ENCODE measurements at regions not wholly inside any gene's neighbourhood (a gene's known extent, or its start where the extent isn't known, plus 50 kb on each side); places are given as distances from the start of the nearest gene placed in this dataset.

DNA sequence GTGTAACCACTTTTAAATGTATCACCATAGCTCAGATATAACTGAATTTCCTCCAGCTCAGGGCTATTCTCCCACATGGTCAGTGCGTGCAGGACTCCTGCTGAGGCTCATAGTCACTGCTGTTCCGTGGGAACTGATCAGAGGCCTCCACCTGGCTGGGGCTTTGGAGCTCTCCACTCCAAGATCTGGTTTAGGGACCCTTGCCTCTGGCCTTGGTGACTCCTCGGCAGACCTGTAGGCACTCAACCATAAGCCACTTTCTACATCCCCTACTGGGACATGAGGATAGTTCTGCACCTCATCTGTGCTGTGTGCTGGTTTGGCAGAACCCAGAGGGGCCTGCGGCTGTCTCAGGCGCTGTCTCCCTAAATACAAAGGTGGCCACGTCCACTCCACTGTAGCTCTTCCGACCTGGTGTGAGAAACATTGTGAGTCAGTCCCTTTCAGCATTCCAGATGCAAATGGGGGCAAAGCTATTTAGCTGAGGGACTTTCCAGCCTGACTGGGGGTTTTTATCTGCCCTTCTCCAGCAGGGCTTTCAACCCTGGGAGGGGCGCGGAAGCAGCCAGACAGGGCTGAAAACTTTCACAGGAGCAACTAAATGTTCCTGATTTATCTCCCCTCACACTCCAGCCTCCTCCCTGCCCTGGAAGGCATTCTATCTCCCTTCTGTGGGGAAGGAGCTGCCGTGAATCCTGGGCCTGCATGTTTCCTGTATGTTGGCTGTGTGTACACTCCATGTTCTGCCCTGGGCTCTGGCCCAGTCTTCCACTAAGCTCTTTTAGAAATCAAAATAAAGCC, 218.3 kb upstream of the DAAM1 start:
- in situ Hi-C loops (cut with MboI; ENCODE audit: low pct_unique_long_range_greater_than_20kb, low sequenced_read_pairs, unreplicated experiment), result no loop called here
- DNase-seq (ENCODE audit: low spot score), result no peak
- TF ChIP-seq, protein P1, sequence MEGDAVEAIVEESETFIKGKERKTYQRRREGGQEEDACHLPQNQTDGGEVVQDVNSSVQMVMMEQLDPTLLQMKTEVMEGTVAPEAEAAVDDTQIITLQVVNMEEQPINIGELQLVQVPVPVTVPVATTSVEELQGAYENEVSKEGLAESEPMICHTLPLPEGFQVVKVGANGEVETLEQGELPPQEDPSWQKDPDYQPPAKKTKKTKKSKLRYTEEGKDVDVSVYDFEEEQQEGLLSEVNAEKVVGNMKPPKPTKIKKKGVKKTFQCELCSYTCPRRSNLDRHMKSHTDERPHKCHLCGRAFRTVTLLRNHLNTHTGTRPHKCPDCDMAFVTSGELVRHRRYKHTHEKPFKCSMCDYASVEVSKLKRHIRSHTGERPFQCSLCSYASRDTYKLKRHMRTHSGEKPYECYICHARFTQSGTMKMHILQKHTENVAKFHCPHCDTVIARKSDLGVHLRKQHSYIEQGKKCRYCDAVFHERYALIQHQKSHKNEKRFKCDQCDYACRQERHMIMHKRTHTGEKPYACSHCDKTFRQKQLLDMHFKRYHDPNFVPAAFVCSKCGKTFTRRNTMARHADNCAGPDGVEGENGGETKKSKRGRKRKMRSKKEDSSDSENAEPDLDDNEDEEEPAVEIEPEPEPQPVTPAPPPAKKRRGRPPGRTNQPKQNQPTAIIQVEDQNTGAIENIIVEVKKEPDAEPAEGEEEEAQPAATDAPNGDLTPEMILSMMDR (IDR thresholded peaks at IDR 0.05; ENCODE audit: extremely low read depth, insufficient read depth, missing control alignments), result no peak

DNA sequence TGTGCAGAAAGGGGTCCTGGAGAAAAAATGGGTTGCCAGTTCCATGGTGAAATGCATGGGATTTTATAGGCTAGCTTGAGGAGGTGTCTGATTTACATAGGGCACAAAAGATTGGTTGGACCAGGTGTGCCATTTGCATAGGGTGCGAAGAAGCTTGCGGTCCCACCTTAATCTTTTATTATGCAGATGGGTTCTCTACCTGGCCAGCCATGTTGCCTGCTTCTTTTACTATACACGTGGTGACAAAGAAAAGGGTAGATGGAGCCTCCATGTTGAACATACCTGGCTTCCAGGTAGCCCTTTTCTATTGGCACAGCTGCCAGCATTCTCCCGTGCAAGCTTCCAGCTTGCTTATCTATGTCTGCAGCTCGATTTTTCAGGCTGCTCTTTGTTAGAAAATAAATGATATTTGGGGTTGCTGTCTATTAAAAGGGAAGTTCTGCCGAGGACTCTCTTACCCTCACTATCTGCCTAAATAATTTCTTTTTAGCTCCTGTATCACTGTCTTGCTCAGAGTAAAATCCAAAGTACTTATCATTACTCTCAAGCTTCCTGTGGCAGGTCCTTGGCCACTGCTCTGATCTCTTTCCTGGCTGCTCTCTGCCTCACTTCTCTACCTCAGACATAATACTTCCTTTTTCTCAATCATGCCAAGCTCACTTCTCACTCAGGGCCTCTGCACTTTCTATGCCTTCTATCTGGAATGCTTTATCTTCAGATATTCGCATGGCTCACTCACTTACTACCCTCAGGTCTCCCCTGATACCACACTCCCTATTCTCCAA, 216.0 kb upstream of the DAAM1 start:
- no peak for DNase-seq (ENCODE audit: low spot score)
- TF ChIP-seq, protein P1 (IDR thresholded peaks at IDR 0.05; ENCODE audit: extremely low read depth, insufficient read depth, missing control alignments), result no peak
- in situ Hi-C loops (cut with MboI; ENCODE audit: low pct_unique_long_range_greater_than_20kb, low sequenced_read_pairs, unreplicated experiment), result no loop called here

DNA sequence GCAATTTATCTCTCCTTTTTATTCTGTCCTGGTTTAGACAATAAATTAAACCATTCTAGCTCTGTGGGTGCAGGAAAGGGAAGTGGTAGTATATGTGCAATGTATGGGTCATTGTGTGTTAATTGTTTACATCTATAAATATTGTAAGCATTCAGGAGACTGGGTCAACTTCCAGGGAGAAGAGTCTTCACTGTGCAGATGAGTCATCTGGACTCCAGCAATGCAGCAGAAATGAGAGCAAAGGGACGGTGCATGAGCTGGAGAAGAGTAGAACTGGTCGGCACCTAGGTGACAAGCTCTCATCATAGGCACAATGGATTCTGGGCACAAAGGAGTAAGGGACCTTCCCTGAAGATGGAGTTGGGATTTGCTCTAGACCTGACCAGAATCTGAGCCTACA, 211.1 kb upstream of the DAAM1 start:
- in situ Hi-C loops (cut with MboI; ENCODE audit: low pct_unique_long_range_greater_than_20kb, low sequenced_read_pairs, unreplicated experiment), result no loop called here
- TF ChIP-seq, protein P1 (IDR thresholded peaks at IDR 0.05; ENCODE audit: extremely low read depth, insufficient read depth, missing control alignments), result no peak
- DNase-seq (ENCODE audit: low spot score), result no peak

DNA sequence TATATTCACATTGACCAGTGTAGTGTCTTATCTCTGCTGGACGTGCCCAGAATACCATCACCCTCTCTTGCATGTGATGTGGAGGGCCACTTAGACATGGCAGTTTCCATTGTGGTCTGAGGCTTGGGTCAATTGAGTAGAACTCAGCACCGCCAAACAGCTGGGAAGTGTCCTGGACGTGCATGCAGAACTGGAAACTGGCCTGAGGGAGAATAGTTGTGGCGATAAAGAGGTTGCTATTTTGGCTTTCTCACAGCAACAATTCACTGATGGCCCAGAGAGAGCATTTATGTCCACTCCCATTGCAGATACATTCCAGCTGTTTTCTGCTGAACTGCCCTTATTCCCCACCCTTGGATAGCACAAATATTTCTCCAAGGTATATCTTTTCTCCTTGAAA, 210.1 kb upstream of the DAAM1 start:
- in situ Hi-C loops (cut with MboI; ENCODE audit: low pct_unique_long_range_greater_than_20kb, low sequenced_read_pairs, unreplicated experiment), result no loop called here
- DNase-seq (ENCODE audit: low spot score), result no peak
- TF ChIP-seq, protein P1 (IDR thresholded peaks at IDR 0.05; ENCODE audit: extremely low read depth, insufficient read depth, missing control alignments), result no peak

DNA sequence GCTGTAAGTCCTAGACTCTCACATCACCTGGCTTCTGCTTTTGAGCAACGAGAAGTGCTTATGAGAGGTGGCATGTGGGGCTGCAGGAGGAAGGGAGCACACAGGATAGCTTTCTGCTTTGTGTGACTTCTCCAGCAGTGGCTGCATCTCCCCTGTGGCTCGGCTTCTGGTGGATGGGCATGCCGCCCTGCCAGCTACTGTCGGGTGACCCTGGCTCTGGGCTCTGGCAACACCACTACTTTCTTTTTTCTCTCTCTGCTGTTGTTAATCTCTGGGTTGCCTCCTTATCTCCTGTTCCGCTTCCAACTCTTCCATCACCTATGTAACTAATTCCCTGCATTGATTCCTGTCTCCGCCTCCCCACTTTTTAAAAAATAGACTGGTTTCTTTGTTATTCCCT, 209.1 kb upstream of the DAAM1 start:
- DNase-seq (ENCODE audit: low spot score), result no peak
- in situ Hi-C loops (cut with MboI; ENCODE audit: low pct_unique_long_range_greater_than_20kb, low sequenced_read_pairs, unreplicated experiment), result no loop called here
- TF ChIP-seq, protein P1 (IDR thresholded peaks at IDR 0.05; ENCODE audit: extremely low read depth, insufficient read depth, missing control alignments), result no peak

DNA sequence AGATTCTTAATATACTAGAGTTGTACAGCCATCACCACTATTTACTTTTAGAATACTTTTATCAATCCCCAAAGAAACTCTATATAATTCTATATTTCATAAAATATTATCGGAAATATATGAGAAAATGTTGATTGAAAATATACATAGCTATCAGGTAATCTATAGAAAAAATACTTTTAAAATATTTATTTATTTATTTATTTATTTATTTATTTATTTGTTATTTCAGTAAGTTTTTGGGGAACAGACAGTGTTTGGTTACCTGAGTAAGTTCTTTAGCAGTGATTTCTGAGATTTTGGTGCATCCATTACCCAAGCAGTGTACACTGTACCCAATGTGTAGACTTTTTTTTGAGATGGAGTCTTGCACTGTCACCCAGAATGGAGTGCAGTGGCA, 206.6 kb upstream of the DAAM1 start:
- in situ Hi-C loops (cut with MboI; ENCODE audit: low pct_unique_long_range_greater_than_20kb, low sequenced_read_pairs, unreplicated experiment), result no loop called here
- TF ChIP-seq, protein P1 (IDR thresholded peaks at IDR 0.05; ENCODE audit: extremely low read depth, insufficient read depth, missing control alignments), result no peak
- no peak for DNase-seq (ENCODE audit: low spot score)

All from GM13977 (cell line).